NCI-H2196 treated with DMSO at 0.1 percent for 48 hours (cell line): ENCODE measurements at regions not wholly inside any gene's neighbourhood (a gene's known extent, or its start where the extent isn't known, plus 50 kb on each side); places are given as distances from the start of the nearest gene placed in this dataset.

Source experiments
- DNase-seq: peaks from one replicate; lab custom pipeline; 2025; ENCODE audit not compliant: unreplicated experiment; lab: John Stamatoyannopoulos, UW

DNA sequence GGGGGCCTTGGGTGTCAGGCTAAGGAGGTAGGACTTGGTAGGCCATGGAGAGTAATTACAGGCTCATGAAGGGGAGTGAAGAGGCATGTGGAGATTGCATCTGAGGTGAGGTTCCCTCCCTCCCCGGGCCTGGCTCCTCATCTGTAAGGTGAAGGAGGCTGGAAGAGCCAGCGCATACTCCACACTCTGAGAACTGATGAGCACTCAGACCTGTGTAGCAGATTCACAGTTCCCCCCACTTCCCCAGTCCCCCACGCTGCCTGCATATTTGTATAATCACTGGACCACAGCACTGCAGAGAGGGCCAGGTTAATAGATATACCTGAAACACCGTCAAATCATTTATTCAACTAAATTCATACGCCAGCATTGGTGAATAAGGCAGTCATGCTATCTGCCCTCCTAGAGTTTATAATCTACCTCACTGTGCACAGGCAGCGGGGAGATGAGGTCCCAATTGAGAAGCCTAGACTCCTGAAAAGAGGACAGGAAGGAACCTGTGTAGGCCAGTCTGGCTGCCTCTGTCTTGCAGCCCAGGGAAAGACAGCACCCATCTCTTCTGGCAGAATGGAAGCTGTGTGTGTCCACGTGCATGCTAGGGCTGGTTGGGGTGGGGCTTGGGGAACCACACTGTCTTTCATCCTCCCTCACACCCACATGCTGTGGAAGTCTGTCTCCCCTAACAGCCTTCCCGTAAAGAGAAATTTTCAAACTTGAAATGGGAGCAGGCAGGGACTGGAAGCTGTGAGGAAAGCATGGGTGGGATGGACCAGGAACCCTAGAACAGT lies 110.6 kb upstream of the ATP1A1 start:
- DNase-seq: no peak

GRCh38 chr1:116262995-116263385 lies 110.1 kb upstream of the ATP1A1 start:
- DNase-seq: no peak

DNA sequence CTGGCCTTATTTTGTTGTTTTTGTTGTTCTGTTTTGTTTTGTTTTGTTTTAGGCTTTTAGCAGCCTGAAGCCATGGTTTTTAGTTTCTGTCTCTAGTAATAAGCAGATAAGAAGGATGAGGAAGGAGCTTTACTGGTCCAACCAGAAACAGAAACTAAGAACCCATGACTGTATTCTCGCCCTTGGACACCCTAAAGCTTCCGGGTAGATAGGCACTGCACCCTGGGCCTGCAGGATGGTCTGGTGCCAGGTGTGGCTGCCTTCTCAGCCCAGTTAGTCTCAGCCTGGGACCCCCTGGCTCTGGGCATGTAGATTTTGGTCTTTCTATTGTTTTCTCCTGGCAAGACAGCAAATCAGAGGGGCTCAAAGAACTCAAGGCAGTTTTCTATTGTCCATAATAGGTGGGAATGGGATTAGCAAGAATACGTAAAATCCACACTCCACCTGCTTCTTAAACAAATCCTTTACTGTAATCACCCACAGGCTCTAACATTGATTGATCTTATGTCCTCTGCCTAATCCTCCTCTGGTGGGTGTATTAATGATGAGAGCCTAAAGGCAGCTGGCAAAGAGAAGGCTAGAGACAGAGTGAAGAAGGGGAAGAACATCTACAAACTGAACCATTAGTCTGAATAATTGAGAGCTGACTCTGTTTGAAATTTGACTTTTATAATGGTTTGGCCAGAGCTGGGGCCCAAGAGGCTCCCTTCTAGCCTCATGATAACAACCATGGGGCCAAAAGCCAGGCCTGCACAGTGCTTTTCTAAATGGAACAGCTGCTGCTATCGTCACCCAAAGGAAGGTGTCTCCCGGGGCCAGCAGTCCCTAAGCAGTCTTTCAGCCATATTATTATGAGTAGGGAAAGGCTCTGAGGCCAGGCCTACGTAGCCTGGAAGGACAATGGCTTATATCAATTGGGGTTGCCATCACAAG lies 106.8 kb upstream of the ATP1A1 start:
- DNase-seq: no peak

DNA sequence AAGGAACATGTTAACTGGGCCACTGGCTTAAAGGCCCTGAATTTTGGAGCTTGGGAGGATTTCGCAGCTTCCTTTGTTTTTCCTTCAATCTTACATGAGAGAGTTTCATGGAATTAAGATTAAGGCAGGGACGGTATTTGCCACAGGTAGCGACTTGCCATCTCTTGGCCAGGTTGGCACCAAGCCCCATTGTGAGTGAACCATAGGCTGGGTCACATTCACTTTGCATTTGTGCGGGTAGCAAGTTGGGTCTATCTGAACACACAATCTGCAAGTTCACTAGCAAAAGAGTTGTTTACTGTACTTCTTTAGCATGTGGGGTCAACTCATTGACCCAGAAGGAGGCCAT lies 106.2 kb upstream of the ATP1A1 start:
- no peak for DNase-seq

- DNase-seq: peak; percentile 85
Observed at GRCh38 chr1:116268211-116268610, 104.8 kb upstream of the ATP1A1 start.

- no peak for DNase-seq
Observed at GRCh38 chr1:116270316-116271057, 102.6 kb upstream of the ATP1A1 start.

DNA sequence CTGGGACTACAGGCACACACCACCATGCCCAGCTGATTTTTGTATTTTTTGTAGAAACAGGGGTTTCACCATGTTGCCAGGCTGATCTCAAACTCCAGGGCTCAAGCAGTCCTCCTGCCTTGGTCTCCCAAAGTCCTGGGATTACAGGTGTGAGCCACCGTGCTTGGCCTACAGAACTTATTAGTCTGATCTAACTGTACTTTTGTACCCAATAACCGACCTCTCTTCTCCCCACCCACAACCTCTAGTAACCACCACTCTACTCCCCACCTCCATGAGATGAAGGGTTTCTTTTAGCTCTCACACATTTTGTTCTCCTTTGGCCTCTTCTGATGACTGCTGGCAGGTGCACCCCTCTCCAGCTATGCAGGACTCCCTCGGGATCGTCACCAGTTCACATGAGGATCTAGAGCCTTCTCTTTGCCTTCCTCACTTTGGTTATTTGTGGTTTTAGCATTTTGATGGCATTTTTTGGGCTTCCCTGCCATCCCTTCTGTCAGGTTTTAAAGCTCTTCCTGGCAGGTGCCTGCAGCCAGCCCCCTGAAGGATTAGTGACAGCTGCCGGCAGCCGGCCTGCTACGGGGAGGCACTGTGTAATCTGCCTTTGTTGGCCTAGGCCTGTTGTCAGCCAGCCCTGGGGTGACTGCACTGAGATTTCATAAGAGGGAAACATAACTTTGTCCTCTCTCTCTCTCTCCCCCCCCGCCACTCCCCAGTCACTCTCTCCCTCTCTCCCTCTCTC lies 99.8 kb upstream of the ATP1A1 start:
- no peak for DNase-seq

- DNase-seq: no peak
Observed at GRCh38 chr1:116276532-116276931, 96.5 kb upstream of the ATP1A1 start.

GRCh38 chr1:116277840-116278540 lies 95.1 kb upstream of the ATP1A1 start:
- DNase-seq: no peak

GRCh38 chr1:116278541-116278866 lies 94.5 kb upstream of the ATP1A1 start:
- DNase-seq: no peak

DNA sequence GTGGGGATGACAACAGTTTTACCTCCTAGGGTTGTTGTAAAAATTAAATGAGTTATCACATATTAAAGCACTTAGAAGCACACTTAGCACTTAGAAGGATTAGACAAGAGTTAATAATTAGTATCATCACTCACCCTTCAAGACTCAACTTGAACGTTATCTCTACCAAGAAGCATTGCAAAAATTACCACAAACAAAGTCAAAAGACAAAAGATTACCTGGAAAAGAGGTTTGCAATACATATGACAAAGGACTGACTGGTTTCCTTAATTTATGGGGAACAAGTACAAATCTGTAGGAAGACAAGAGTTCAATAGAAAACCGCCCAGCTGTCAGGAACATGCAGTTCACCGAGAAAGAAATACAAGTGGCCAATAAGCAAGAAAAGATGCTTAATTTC lies 93.3 kb upstream of the ATP1A1 start:
- no peak for DNase-seq

DNA sequence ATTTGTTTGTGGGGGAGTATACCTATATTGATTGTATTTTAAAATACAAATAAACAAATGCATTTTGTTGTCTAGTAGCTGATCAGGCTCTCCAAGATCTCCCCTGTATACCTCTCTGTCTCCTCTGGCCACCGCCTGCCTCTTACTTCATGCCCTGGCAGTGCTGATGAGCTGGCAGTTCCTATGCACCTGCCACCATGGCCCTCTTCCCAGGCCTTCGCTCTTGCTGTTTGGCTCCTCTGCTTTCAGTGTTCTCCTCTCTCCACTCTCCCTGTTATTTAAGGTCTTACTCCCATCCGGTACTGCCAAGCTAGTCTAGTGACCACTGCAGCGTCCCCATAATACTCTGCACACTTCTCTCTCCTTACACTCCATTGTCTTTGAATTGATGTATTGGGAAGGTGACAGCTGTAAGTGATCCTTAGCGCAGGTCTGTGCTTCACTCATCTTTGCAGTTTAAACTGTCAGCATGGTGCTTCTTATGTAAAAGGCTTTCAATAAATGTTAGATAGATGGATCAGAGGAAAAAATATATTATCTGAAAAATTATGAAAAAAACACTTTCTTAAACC lies 88.1 kb upstream of the ATP1A1 start:
- peak; percentile 45 for DNase-seq

DNA sequence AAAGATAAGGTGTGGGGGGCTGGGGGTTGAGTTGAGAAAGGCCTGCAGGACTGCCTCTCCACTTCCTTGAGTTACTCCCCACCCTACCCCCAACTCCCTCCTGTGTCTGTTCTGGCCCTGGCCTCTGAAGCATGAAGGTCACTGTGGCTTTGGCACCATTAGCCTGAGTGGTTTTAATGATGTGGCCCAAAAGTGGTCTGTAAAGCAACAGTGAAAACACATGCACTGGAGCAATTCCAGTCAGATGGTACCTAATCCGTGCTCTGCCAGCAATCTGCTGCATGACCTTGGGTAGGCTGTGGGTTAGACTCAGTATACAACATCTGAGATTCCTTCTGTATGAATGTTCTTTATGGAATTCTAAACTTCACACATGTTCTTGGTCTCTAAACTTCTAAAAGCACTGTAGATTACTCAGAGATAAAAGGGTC lies 86.5 kb upstream of the ATP1A1 start:
- no peak for DNase-seq

DNA sequence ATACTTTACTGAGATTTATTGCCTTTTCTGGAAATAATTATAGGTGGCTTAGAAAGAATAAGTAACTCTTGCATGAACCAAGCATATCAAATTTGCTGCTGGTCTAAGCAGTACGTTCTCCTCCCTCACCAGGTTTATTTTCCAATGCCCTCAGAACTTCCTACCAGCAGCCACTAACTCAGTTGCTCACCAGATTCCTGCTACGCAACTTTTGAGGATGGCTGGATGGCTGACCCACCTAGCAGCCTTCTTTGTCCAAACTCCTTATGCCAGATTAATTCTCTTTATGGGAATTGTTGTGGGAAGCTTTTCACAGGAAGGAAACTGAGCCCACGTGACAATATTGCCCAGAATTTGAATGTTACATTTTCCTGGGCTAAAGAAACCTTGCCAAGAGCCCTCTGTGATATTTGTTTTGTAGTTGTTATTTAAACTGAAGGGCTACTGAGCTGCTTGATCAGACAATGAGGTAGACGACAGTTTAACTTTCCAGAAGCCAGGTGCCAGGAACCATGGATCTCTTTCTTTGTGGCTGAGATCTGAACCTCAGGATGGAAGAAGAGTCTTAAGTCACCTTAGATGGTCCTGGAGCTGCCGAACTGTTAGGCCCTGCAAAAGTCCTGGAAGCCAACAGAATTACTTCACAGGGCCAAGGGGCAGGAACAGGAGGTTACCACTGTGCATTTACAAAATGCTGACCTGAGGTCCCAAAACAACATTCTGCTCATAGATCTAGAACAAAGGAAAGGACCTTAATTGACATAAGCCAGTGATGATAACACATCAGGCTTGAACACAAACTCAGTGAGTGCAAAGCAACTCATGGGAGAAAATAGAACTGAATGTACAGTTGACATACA lies 85.5 kb upstream of the ATP1A1 start:
- DNase-seq: no peak

GRCh38 chr1:116288201-116288598 lies 84.8 kb upstream of the ATP1A1 start:
- no peak for DNase-seq

DNA sequence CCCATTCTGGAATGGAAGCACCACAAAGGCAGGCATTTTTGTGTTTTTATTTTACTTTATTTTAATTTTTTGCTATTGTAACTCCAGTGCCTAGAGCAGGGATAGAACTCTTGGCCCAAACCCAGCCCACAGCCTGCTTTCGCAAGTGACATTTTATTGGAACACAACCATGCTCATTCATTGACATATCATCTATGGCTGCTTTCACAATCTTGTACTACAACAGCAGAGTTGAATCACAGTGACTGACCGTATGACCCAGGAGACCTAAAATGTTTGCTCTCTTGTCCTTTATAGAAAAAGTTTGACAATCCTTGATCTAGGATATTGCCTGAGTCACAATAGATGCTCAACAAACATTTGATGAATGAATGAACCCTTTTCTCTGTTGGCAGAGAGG lies 83.9 kb upstream of the ATP1A1 start:
- no peak for DNase-seq

DNA sequence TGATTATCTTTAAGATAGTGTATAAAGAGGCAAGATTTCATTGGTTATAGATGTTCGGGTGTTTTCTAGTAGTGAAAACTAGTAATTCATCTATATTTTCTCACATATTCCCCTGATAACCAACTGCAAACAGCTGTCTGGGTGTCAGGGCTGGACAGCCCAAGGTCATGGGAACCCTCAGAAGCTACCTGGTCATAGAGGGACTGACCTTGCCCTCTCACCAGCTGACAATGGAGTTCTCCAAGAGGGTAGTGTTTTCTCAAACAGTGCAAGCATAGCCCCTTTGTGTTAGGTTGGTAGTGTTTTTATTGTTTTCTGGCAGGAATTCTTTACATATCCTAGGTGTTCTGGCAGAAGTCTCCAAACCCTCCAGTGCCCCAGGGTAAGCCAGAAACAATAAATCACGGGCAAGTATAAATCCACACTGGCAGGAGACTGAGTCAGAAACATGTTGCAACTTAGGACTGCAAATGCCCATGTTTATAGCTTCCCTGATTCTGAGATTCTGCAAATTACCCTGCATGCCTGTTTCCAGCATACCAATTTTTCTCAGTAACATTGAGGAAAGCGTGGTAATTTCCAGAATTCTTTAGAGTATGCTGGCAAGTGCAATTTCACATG lies 82.8 kb upstream of the ATP1A1 start:
- no peak for DNase-seq

GRCh38 chr1:116291024-116291423 lies 82.0 kb upstream of the ATP1A1 start:
- DNase-seq: no peak
